ENCODE measurements at regions not wholly inside any gene's neighbourhood (a gene's known extent, or its start where the extent isn't known, plus 50 kb on each side); places are given as distances from the start of the nearest gene placed in this dataset.

GRCh38 chr5:21694567-21694966, 1158.6 kb downstream of the CDH12 start:
- H3K9ac ChIP-seq (ENCODE audit: low read depth, low read length): no peak overlapping the region
- no peak overlapping the region for H3K4me3 ChIP-seq (ENCODE audit: low read depth, low read length)
- H3K36me3 ChIP-seq (ENCODE audit: control insufficient read depth, insufficient read depth, low read length): no peaks in the 10 kb centered on the region
- H3K9me3 ChIP-seq (ENCODE audit: control insufficient read depth, insufficient read depth, low read length): no peaks in the 10 kb centered on the region
- no peaks in the 10 kb centered on the region for H3K4me1 ChIP-seq (ENCODE audit: control insufficient read depth, insufficient read depth, low read length)
- no peaks in the 10 kb centered on the region for H3K27me3 ChIP-seq (ENCODE audit: control insufficient read depth, insufficient read depth, low read length)

- H3K9me3 ChIP-seq (ENCODE audit: control insufficient read depth, insufficient read depth, low read length): no peaks in the 10 kb centered on the region
- no peak overlapping the region for H3K9ac ChIP-seq (ENCODE audit: low read depth, low read length)
- H3K4me1 ChIP-seq (ENCODE audit: control insufficient read depth, insufficient read depth, low read length): no peaks in the 10 kb centered on the region
- H3K4me3 ChIP-seq (ENCODE audit: low read depth, low read length): no peak overlapping the region
- H3K27me3 ChIP-seq (ENCODE audit: control insufficient read depth, insufficient read depth, low read length): no peaks in the 10 kb centered on the region
- no peaks in the 10 kb centered on the region for H3K36me3 ChIP-seq (ENCODE audit: control insufficient read depth, insufficient read depth, low read length)
These were observed 1159.6 kb downstream of the CDH12 start for GRCh38 chr5:21693591-21693990.

- Histone ChIP-seq H3K4me3 (ENCODE audit: low read depth, low read length) (no peak overlapping the region), H3K36me3 (ENCODE audit: control insufficient read depth, insufficient read depth, low read length) (no peaks in the 10 kb centered on the region), H3K4me1 (ENCODE audit: control insufficient read depth, insufficient read depth, low read length) (peaks cover 3% of the 10 kb centered on the region), H3K9ac (ENCODE audit: low read depth, low read length) (no peak overlapping the region), H3K27me3 (ENCODE audit: control insufficient read depth, insufficient read depth, low read length) (no peaks in the 10 kb centered on the region), H3K9me3 (ENCODE audit: control insufficient read depth, insufficient read depth, low read length) (no peaks in the 10 kb centered on the region)
These were observed 1163.6 kb downstream of the CDH12 start for GRCh38 chr5:21689587-21689986.

GRCh38 chr5:21688655-21689054, 1164.5 kb downstream of the CDH12 start:
- no peaks in the 10 kb centered on the region for H3K36me3 ChIP-seq (ENCODE audit: control insufficient read depth, insufficient read depth, low read length)
- no peaks in the 10 kb centered on the region for H3K9me3 ChIP-seq (ENCODE audit: control insufficient read depth, insufficient read depth, low read length)
- peaks cover 3% of the 10 kb centered on the region for H3K4me1 ChIP-seq (ENCODE audit: control insufficient read depth, insufficient read depth, low read length)
- no peak overlapping the region for H3K9ac ChIP-seq (ENCODE audit: low read depth, low read length)
- no peaks in the 10 kb centered on the region for H3K27me3 ChIP-seq (ENCODE audit: control insufficient read depth, insufficient read depth, low read length)
- no peak overlapping the region for H3K4me3 ChIP-seq (ENCODE audit: low read depth, low read length)

GRCh38 chr5:21687621-21688020, 1165.5 kb downstream of the CDH12 start:
- Histone ChIP-seq H3K9ac (ENCODE audit: low read depth, low read length) (no peak overlapping the region), H3K4me3 (ENCODE audit: low read depth, low read length) (no peak overlapping the region), H3K9me3 (ENCODE audit: control insufficient read depth, insufficient read depth, low read length) (no peaks in the 10 kb centered on the region), H3K4me1 (ENCODE audit: control insufficient read depth, insufficient read depth, low read length) (peaks cover 3% of the 10 kb centered on the region), H3K36me3 (ENCODE audit: control insufficient read depth, insufficient read depth, low read length) (no peaks in the 10 kb centered on the region), H3K27me3 (ENCODE audit: control insufficient read depth, insufficient read depth, low read length) (no peaks in the 10 kb centered on the region)

GRCh38 chr5:21686706-21687105, 1166.4 kb downstream of the CDH12 start:
- no peaks in the 10 kb centered on the region for H3K36me3 ChIP-seq (ENCODE audit: control insufficient read depth, insufficient read depth, low read length)
- no peaks in the 10 kb centered on the region for H3K27me3 ChIP-seq (ENCODE audit: control insufficient read depth, insufficient read depth, low read length)
- H3K9me3 ChIP-seq (ENCODE audit: control insufficient read depth, insufficient read depth, low read length): no peaks in the 10 kb centered on the region
- H3K4me1 ChIP-seq (ENCODE audit: control insufficient read depth, insufficient read depth, low read length): peaks cover 3% of the 10 kb centered on the region
- H3K9ac ChIP-seq (ENCODE audit: low read depth, low read length): no peak overlapping the region
- H3K4me3 ChIP-seq (ENCODE audit: low read depth, low read length): no peak overlapping the region

GRCh38 chr5:21685522-21685921, 1167.6 kb downstream of the CDH12 start:
- Histone ChIP-seq H3K27me3 (ENCODE audit: control insufficient read depth, insufficient read depth, low read length) (no peaks in the 10 kb centered on the region), H3K4me3 (ENCODE audit: low read depth, low read length) (no peak overlapping the region), H3K9me3 (ENCODE audit: control insufficient read depth, insufficient read depth, low read length) (no peaks in the 10 kb centered on the region), H3K36me3 (ENCODE audit: control insufficient read depth, insufficient read depth, low read length) (no peaks in the 10 kb centered on the region), H3K4me1 (ENCODE audit: control insufficient read depth, insufficient read depth, low read length) (peaks cover 3% of the 10 kb centered on the region), H3K9ac (ENCODE audit: low read depth, low read length) (no peak overlapping the region)

GRCh38 chr5:21684992-21685391, 1168.2 kb downstream of the CDH12 start:
- Histone ChIP-seq H3K27me3 (ENCODE audit: control insufficient read depth, insufficient read depth, low read length) (no peaks in the 10 kb centered on the region), H3K9ac (ENCODE audit: low read depth, low read length) (no peak overlapping the region), H3K36me3 (ENCODE audit: control insufficient read depth, insufficient read depth, low read length) (no peaks in the 10 kb centered on the region), H3K4me1 (ENCODE audit: control insufficient read depth, insufficient read depth, low read length) (peaks cover 3% of the 10 kb centered on the region), H3K9me3 (ENCODE audit: control insufficient read depth, insufficient read depth, low read length) (no peaks in the 10 kb centered on the region), H3K4me3 (ENCODE audit: low read depth, low read length) (no peak overlapping the region)

- no peak overlapping the region for H3K4me3 ChIP-seq (ENCODE audit: low read depth, low read length)
- peaks cover 3% of the 10 kb centered on the region for H3K4me1 ChIP-seq (ENCODE audit: control insufficient read depth, insufficient read depth, low read length)
- H3K9me3 ChIP-seq (ENCODE audit: control insufficient read depth, insufficient read depth, low read length): no peaks in the 10 kb centered on the region
- H3K36me3 ChIP-seq (ENCODE audit: control insufficient read depth, insufficient read depth, low read length): no peaks in the 10 kb centered on the region
- H3K9ac ChIP-seq (ENCODE audit: low read depth, low read length): no peak overlapping the region
- H3K27me3 ChIP-seq (ENCODE audit: control insufficient read depth, insufficient read depth, low read length): no peaks in the 10 kb centered on the region
These were observed 1171.2 kb downstream of the CDH12 start for GRCh38 chr5:21681911-21682310.

GRCh38 chr5:21680641-21681040, 1172.5 kb downstream of the CDH12 start:
- H3K9me3 ChIP-seq (ENCODE audit: control insufficient read depth, insufficient read depth, low read length): no peaks in the 10 kb centered on the region
- H3K4me1 ChIP-seq (ENCODE audit: control insufficient read depth, insufficient read depth, low read length): no peaks in the 10 kb centered on the region
- H3K9ac ChIP-seq (ENCODE audit: low read depth, low read length): no peak overlapping the region
- H3K4me3 ChIP-seq (ENCODE audit: low read depth, low read length): no peak overlapping the region
- no peaks in the 10 kb centered on the region for H3K36me3 ChIP-seq (ENCODE audit: control insufficient read depth, insufficient read depth, low read length)
- H3K27me3 ChIP-seq (ENCODE audit: control insufficient read depth, insufficient read depth, low read length): no peaks in the 10 kb centered on the region

- no peaks in the 10 kb centered on the region for H3K4me1 ChIP-seq (ENCODE audit: control insufficient read depth, insufficient read depth, low read length)
- H3K9ac ChIP-seq (ENCODE audit: low read depth, low read length): no peak overlapping the region
- no peaks in the 10 kb centered on the region for H3K36me3 ChIP-seq (ENCODE audit: control insufficient read depth, insufficient read depth, low read length)
- H3K9me3 ChIP-seq (ENCODE audit: control insufficient read depth, insufficient read depth, low read length): no peaks in the 10 kb centered on the region
- no peaks in the 10 kb centered on the region for H3K27me3 ChIP-seq (ENCODE audit: control insufficient read depth, insufficient read depth, low read length)
- H3K4me3 ChIP-seq (ENCODE audit: low read depth, low read length): no peak overlapping the region
These were observed 1172.9 kb downstream of the CDH12 start for GRCh38 chr5:21680196-21680595.

- H3K4me1 ChIP-seq (ENCODE audit: control insufficient read depth, insufficient read depth, low read length): no peaks in the 10 kb centered on the region
- no peak overlapping the region for H3K4me3 ChIP-seq (ENCODE audit: low read depth, low read length)
- H3K36me3 ChIP-seq (ENCODE audit: control insufficient read depth, insufficient read depth, low read length): no peaks in the 10 kb centered on the region
- no peaks in the 10 kb centered on the region for H3K9me3 ChIP-seq (ENCODE audit: control insufficient read depth, insufficient read depth, low read length)
- H3K9ac ChIP-seq (ENCODE audit: low read depth, low read length): no peak overlapping the region
- no peaks in the 10 kb centered on the region for H3K27me3 ChIP-seq (ENCODE audit: control insufficient read depth, insufficient read depth, low read length)
These were observed 1174.6 kb downstream of the CDH12 start for GRCh38 chr5:21678526-21678925.

- Histone ChIP-seq H3K36me3 (ENCODE audit: control insufficient read depth, insufficient read depth, low read length) (no peaks in the 10 kb centered on the region), H3K9me3 (ENCODE audit: control insufficient read depth, insufficient read depth, low read length) (no peaks in the 10 kb centered on the region), H3K9ac (ENCODE audit: low read depth, low read length) (no peak overlapping the region)
These were observed 1180.2 kb downstream of the CDH12 start for GRCh38 chr5:21672911-21673310.

More at GRCh38 chr5:21672911-21673310, 1180.2 kb downstream of the CDH12 start:
- Histone ChIP-seq H3K4me1 (ENCODE audit: control insufficient read depth, insufficient read depth, low read length) (no peaks in the 10 kb centered on the region), H3K27me3 (ENCODE audit: control insufficient read depth, insufficient read depth, low read length) (no peaks in the 10 kb centered on the region), H3K4me3 (ENCODE audit: low read depth, low read length) (no peak overlapping the region)

Data from iPS-15b (cell line).